H9 (cell line): ENCODE measurements at regions not wholly inside any gene's neighbourhood (a gene's known extent, or its start where the extent isn't known, plus 50 kb on each side); places are given as distances from the start of the nearest gene placed in this dataset.

ENCODE experiments used
- DNase-seq: peaks from one replicate; pipeline ENCODE4 v3.0.0-alpha.2; 2017
- H2AFZ ChIP-seq: one replicate; pipeline ENCODE4 v1.6.1; 2013; ENCODE audit warnings: mild to moderate bottlenecking, low read length, control low read depth, moderate library complexity
- H2AK5ac ChIP-seq: 2 replicates; pipeline ENCODE4 v1.6.1; 2013; ENCODE audit warnings: low read length, control low read depth, mixed read lengths; ENCODE audit not compliant: insufficient read length
- H2BK120ac ChIP-seq: one replicate; pipeline ENCODE4 v1.6.1; 2013; ENCODE audit warnings: low read depth, mild to moderate bottlenecking, low read length, control low read depth, inconsistent platforms; ENCODE audit not compliant: poor library complexity, severe bottlenecking
- H2BK12ac ChIP-seq: 2 replicates; pipeline ENCODE4 v1.6.1; 2013; ENCODE audit warnings: low read length, control low read depth, mixed read lengths, low read depth; ENCODE audit not compliant: insufficient read length
- H2BK15ac ChIP-seq: 2 replicates; pipeline ENCODE4 v1.6.1; 2013; ENCODE audit warnings: low read depth, low read length, control low read depth
- H2BK20ac ChIP-seq: one replicate; pipeline ENCODE4 v1.6.1; 2013; ENCODE audit warnings: low read depth, mild to moderate bottlenecking, low read length, control low read depth, inconsistent platforms; ENCODE audit not compliant: poor library complexity, severe bottlenecking
- H2BK5ac ChIP-seq: 2 replicates; pipeline ENCODE4 v1.6.1; 2013; ENCODE audit warnings: low read length, control low read depth, mixed read lengths; ENCODE audit not compliant: insufficient read length
- H3K14ac ChIP-seq: 2 replicates; pipeline ENCODE4 v1.6.1; 2013; ENCODE audit warnings: low read length, control low read depth; ENCODE audit not compliant: insufficient read depth
- H3K18ac ChIP-seq: 2 replicates; pipeline ENCODE4 v1.6.1; 2013; ENCODE audit warnings: low read depth, mild to moderate bottlenecking, mixed read lengths, low read length, control low read depth; ENCODE audit not compliant: insufficient read length
- H3K23ac ChIP-seq: 2 replicates; pipeline ENCODE4 v1.6.1; 2013; ENCODE audit warnings: low read length, control low read depth, mixed read lengths, low read depth; ENCODE audit not compliant: insufficient read length
- H3K23me2 ChIP-seq: 2 replicates; pipeline ENCODE4 v1.6.1; 2013; ENCODE audit warnings: low read depth, mild to moderate bottlenecking, mixed read lengths, low read length, control low read depth; ENCODE audit not compliant: insufficient read length, poor library complexity, severe bottlenecking
- H3K27ac ChIP-seq: 2 replicates; pipeline ENCODE4 v1.5.1; 2013; ENCODE audit warnings: low read length, control low read depth, mixed read lengths, low read depth; ENCODE audit not compliant: insufficient read length
- H3K27me3 ChIP-seq: 2 replicates; pipeline ENCODE4 v1.6.1; 2013; ENCODE audit warnings: low read length, control low read depth, inconsistent platforms; ENCODE audit not compliant: insufficient read depth
- H3K4ac ChIP-seq: 2 replicates; pipeline ENCODE4 v1.6.1; 2013; ENCODE audit warnings: low read depth, mild to moderate bottlenecking, control low read depth, inconsistent platforms, low read length, moderate library complexity
- H3K4me1 ChIP-seq: 2 replicates; pipeline ENCODE4 v1.6.1; 2013; ENCODE audit warnings: low read length, control low read depth, inconsistent platforms; ENCODE audit not compliant: insufficient read depth
- H3K4me2 ChIP-seq: 2 replicates; pipeline ENCODE4 v1.6.1; 2013; ENCODE audit warnings: low read length, control low read depth, mixed read lengths; ENCODE audit not compliant: insufficient read length, insufficient read depth
- H3K56ac ChIP-seq: 2 replicates; pipeline ENCODE4 v1.6.1; 2013; ENCODE audit warnings: low read depth, mild to moderate bottlenecking, mixed read lengths, low read length, control low read depth; ENCODE audit not compliant: insufficient read length
- H3K79me1 ChIP-seq: 2 replicates; pipeline ENCODE4 v1.6.1; 2013; ENCODE audit warnings: low read depth, mild to moderate bottlenecking, moderate library complexity, low read length, control low read depth, inconsistent platforms; ENCODE audit not compliant: insufficient read depth, poor library complexity, severe bottlenecking
- H3K79me2 ChIP-seq: 2 replicates; pipeline ENCODE4 v1.6.1; 2013; ENCODE audit warnings: low read length, control low read depth, inconsistent platforms; ENCODE audit not compliant: insufficient read depth
- H3K9ac ChIP-seq: 2 replicates; pipeline ENCODE4 v1.6.1; 2013; ENCODE audit warnings: low read length, control low read depth, mixed read lengths; ENCODE audit not compliant: insufficient read length; ENCODE audit errors: extremely low read depth
- H3K9me3 ChIP-seq: one replicate; pipeline ENCODE4 v1.6.1; 2013; ENCODE audit warnings: low read depth, low read length, inconsistent platforms; ENCODE audit not compliant: control insufficient read depth
- H3T11ph ChIP-seq: one replicate; pipeline ENCODE4 v1.6.1; 2013; ENCODE audit warnings: mild to moderate bottlenecking, low read length, control low read depth, inconsistent platforms
- H4K20me1 ChIP-seq: one replicate; pipeline ENCODE4 v1.6.1; 2013; ENCODE audit not compliant: control insufficient read depth, insufficient read length, insufficient read depth
- H4K5ac ChIP-seq: 2 replicates; pipeline ENCODE4 v1.6.1; 2013; ENCODE audit warnings: low read depth, mild to moderate bottlenecking, mixed read lengths, low read length, control low read depth; ENCODE audit not compliant: insufficient read length
- H4K8ac ChIP-seq: replicated peaks from 2 replicates; pipeline ENCODE4 v1.6.1; 2013; ENCODE audit warnings: low read length, control low read depth, mixed read lengths, low read depth; ENCODE audit not compliant: insufficient read length
- H4K91ac ChIP-seq: 2 replicates; pipeline ENCODE4 v1.6.1; 2013; ENCODE audit warnings: low read depth, mild to moderate bottlenecking, moderate library complexity, mixed read lengths, low read length, control low read depth; ENCODE audit not compliant: insufficient read length
- H3K27ac Mint-ChIP-seq, 3 experiments: 2 replicates in 2 of 3; 3 replicates in 1 of 3; pipeline ENCODE4 v1.8.0; 2020 to 2021; ENCODE audit warnings: mixed read lengths in 3 of 3, mild to moderate bottlenecking in 1 of 3, moderate library complexity in 1 of 3
- H3K27me3 Mint-ChIP-seq: 2 replicates; pipeline ENCODE4 v1.8.0; 2021; ENCODE audit warnings: low read depth, mild to moderate bottlenecking, moderate library complexity, mixed read lengths
- H3K36me3 Mint-ChIP-seq, 3 experiments: 2 replicates in 2 of 3; 3 replicates in 1 of 3; pipeline ENCODE4 v1.8.0; 2020 to 2021; ENCODE audit warnings: low read depth in 3 of 3, mixed read lengths in 3 of 3; ENCODE audit not compliant: insufficient read depth in 1 of 3
- H3K4me1 Mint-ChIP-seq, 2 experiments: 2 replicates each; pipeline ENCODE4 v1.8.0; 2020; ENCODE audit warnings: mixed read lengths in 2 of 2
- H3K4me3 Mint-ChIP-seq, 2 experiments: 2 replicates in 1 of 2; 3 replicates in 1 of 2; pipeline ENCODE4 v1.8.0; 2020 to 2021; ENCODE audit warnings: mild to moderate bottlenecking in 2 of 2, mixed read lengths in 2 of 2, moderate library complexity in 1 of 2
- H3K9me3 Mint-ChIP-seq, 2 experiments: 2 replicates in 1 of 2; 3 replicates in 1 of 2; pipeline ENCODE4 v1.8.0; 2020; ENCODE audit warnings: mild to moderate bottlenecking in 2 of 2, mixed read lengths in 2 of 2, moderate library complexity in 1 of 2
- WGBS: extraction: QIAGEN DNeasy Blood & Tissue Kit; methylation state at CpG from one replicate; pipeline ENCODE4 v1.1.7; 2013; ENCODE audit warnings: missing lambda C conversion rate, low lambda C conversion rate, mixed read lengths; ENCODE audit not compliant: insufficient read length; ENCODE audit errors: extremely low coverage; 5-methylcytosine and 5-hydroxymethylcytosine counted together
- TF ChIP-seq, protein P1 (sequence below): fragments of 200-600 bp; sonication (generic); conservative IDR thresholded peaks from 3 replicates; pipeline ENCODE4 v1.8.0; 2021; ENCODE audit warnings: antibody characterized with exemption, mild to moderate bottlenecking

DNA sequence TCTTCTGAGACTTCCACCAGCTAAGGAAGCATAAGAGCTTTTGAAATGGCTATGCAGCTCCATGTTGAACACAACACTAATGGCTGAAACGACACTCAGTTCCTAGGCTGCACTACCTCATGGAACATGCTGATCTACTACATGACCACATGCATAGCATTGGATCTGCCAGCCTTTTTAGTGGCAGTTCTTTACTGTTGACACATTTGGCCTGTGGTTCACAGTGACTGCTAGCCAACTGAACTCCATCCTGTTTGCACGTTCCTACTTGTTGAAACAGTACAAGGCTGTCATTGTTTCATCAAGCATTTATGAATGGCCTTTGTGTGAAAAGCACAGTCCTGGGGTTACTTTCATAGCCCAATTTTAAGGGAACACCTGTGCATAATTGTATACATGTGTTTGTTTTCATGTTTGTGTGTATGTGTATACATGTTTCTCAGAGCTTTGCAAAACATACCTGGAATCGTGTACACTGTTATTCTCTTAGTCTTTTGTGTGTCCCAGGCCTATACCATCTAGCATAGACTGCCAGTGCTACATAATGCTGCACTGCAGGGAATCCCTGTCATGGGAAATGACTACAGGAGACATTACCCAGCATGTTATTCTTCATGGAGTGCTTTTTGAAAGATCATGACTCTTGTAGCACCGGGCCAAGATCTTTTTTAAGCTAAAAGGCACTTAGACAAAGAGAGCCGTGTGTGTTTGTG, 179.6 kb upstream of the ESRRG start:
- Mint-ChIP-seq H3K4me3 (no peak overlapping the region), H3K9me3 (no peaks in the 10 kb centered on the region), H3K4me1 (peaks cover 6 to 7% of the 10 kb centered on the region in 2 experiments), H3K27me3 (no peaks in the 10 kb centered on the region), H3K27ac (no peak overlapping the region; a peak in 1 of 7 replicates), H3K36me3 (no peaks in the 10 kb centered on the region)
- no peak overlapping the region for H2BK120ac ChIP-seq
- no peak overlapping the region for H3K14ac ChIP-seq
- no peak overlapping the region for H4K5ac ChIP-seq
- no peak overlapping the region for H3K9ac ChIP-seq
- H3K23ac ChIP-seq, result no peak overlapping the region
- H3K27me3 ChIP-seq, result no peaks in the 10 kb centered on the region
- H2BK12ac ChIP-seq, result no peak overlapping the region
- H2BK20ac ChIP-seq, result no peak overlapping the region
- H3K79me1 ChIP-seq, result no peaks in the 10 kb centered on the region
- no peak overlapping the region for H2AFZ ChIP-seq
- no peak overlapping the region for H3K27ac ChIP-seq
- H3K4me1 ChIP-seq, result no peaks in the 10 kb centered on the region
- TF ChIP-seq, protein P1, sequence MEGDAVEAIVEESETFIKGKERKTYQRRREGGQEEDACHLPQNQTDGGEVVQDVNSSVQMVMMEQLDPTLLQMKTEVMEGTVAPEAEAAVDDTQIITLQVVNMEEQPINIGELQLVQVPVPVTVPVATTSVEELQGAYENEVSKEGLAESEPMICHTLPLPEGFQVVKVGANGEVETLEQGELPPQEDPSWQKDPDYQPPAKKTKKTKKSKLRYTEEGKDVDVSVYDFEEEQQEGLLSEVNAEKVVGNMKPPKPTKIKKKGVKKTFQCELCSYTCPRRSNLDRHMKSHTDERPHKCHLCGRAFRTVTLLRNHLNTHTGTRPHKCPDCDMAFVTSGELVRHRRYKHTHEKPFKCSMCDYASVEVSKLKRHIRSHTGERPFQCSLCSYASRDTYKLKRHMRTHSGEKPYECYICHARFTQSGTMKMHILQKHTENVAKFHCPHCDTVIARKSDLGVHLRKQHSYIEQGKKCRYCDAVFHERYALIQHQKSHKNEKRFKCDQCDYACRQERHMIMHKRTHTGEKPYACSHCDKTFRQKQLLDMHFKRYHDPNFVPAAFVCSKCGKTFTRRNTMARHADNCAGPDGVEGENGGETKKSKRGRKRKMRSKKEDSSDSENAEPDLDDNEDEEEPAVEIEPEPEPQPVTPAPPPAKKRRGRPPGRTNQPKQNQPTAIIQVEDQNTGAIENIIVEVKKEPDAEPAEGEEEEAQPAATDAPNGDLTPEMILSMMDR, result no peak
- H3T11ph ChIP-seq, result no peak overlapping the region
- no peak overlapping the region for H2BK15ac ChIP-seq
- no peak overlapping the region for H3K4me2 ChIP-seq
- no peak overlapping the region for H2BK5ac ChIP-seq
- no peak for DNase-seq
- no peaks in the 10 kb centered on the region for H4K20me1 ChIP-seq
- no peaks in the 10 kb centered on the region for H3K9me3 ChIP-seq
- no peaks in the 10 kb centered on the region for H3K79me2 ChIP-seq
- WGBS, result no CpG with 5 or more reads among the region's 5 CpGs
- H3K4ac ChIP-seq, result no peak overlapping the region
- no peak overlapping the region for H2AK5ac ChIP-seq
- no peak overlapping the region for H3K18ac ChIP-seq
- no peak overlapping the region for H4K91ac ChIP-seq
- H4K8ac ChIP-seq, result no peak overlapping the region
- no peak overlapping the region for H3K56ac ChIP-seq
- no peaks in the 10 kb centered on the region for H3K23me2 ChIP-seq
